HepG2 (cell line): ENCODE measurements at regions not wholly inside any gene's neighbourhood (a gene's known extent, or its start where the extent isn't known, plus 50 kb on each side); places are given as distances from the start of the nearest gene placed in this dataset.
"Not testable (repeated sequence)": the region's sequence is repeated elsewhere in the genome, so short reads cannot be mapped to it uniquely, and the experiment has no call there.

Experiments used
- ATAC-seq: fragments of 200-7000 bp; cut with Tn5 transposase; 3 replicates; pipeline ENCODE4 v1.9.1; 2020; ENCODE audit warnings: mild to moderate bottlenecking, moderate library complexity
- BruUV-seq: library from RNA; stranded (reverse); fragments of 400-500 nt; replicated peaks from 2 replicates; lab custom pipeline; 2021; lab: Mats Ljungman, UMichigan
- CTCF ChIA-PET: fragments of 300-600 bp; formaldehyde crosslinking; extraction: SDS; loops from one replicate; lab custom pipeline; 2021; ENCODE audit warnings: low total read pairs, inconsistent platforms, low intra/inter-chr PET ratio; lab: Yijun Ruan, JAX
- POLR2A ChIA-PET: fragments of 350-600 bp; sonication (Branson Sonifier 250); formaldehyde crosslinking; loops from one replicate; lab custom pipeline; 2020; ENCODE audit warnings: antibody characterized with exemption, inconsistent platforms; lab: Yijun Ruan, JAX
- DNase-seq: peaks from one replicate; pipeline ENCODE4 v3.0.0-alpha.2; 2015; ENCODE audit warnings: low spot score
- FAIRE-seq: peaks from 3 replicates; lab custom pipeline; 2011; peaks lifted over from hg19 to GRCh38; lab: Jason Lieb, UNC
- H2AFZ ChIP-seq: one replicate; pipeline ENCODE4 v1.6.1; 2011; ENCODE audit warnings: low read length, inconsistent platforms
- H3K27ac ChIP-seq: fragments of 300-600 bp; 3 replicates; pipeline ENCODE4 v1.8.0; 2011; ENCODE audit warnings: mixed run types, mild to moderate bottlenecking, mixed read lengths, low read length, inconsistent platforms; ENCODE audit not compliant: insufficient read depth; ENCODE audit errors: extremely low read length
- H3K27me3 ChIP-seq, 2 experiments: fragments of 200-600 bp in 1 of 2; 2 replicates in 1 of 2; 3 replicates in 1 of 2; pipeline versions ENCODE4 v1.6.0 to v1.8.0; 2011; ENCODE audit warnings: low read length in 2 of 2, mild to moderate bottlenecking in 2 of 2, moderate library complexity in 2 of 2, inconsistent platforms in 1 of 2; ENCODE audit not compliant: insufficient read depth in 2 of 2, control insufficient read depth in 1 of 2
- H3K36me3 ChIP-seq, 2 experiments: fragments of 200-600 bp in 1 of 2; replicated peaks in 1 of 2; 2 replicates in 1 of 2; 3 replicates in 1 of 2; pipeline versions ENCODE4 v1.5.1 to v1.8.0; 2011; ENCODE audit warnings: low read length in 2 of 2, inconsistent platforms in 1 of 2; ENCODE audit not compliant: insufficient read depth in 2 of 2, control insufficient read depth in 1 of 2
- H3K4me1 ChIP-seq: 2 replicates; pipeline ENCODE4 v1.5.1; 2012; ENCODE audit warnings: low read length, inconsistent platforms; ENCODE audit not compliant: insufficient read depth
- H3K4me2 ChIP-seq: 2 replicates; pipeline ENCODE4 v1.6.0; 2011; ENCODE audit warnings: low read depth, low read length, inconsistent platforms
- H3K4me3 ChIP-seq, 3 experiments: fragments of 200-600 bp in 1 of 3; sonication (generic), shearing (Covaris generic) in 1 of 3; replicated peaks in 1 of 3; 2 replicates each; pipeline ENCODE4 v1.5.1; 2011 to 2016; ENCODE audit warnings: low read length in 3 of 3, inconsistent platforms in 2 of 3, low read depth in 2 of 3, mild to moderate bottlenecking in 2 of 3, control low read depth in 1 of 3, mixed read lengths in 1 of 3; ENCODE audit not compliant: insufficient read depth in 1 of 3
- H3K79me2 ChIP-seq: one replicate; pipeline ENCODE4 v1.6.1; 2011; ENCODE audit warnings: low read length, inconsistent platforms; ENCODE audit not compliant: insufficient read depth
- H3K9ac ChIP-seq: 2 replicates; pipeline ENCODE4 v1.6.0; 2011; ENCODE audit warnings: mild to moderate bottlenecking, low read depth, low read length, inconsistent platforms; ENCODE audit not compliant: insufficient read depth
- H3K9me3 ChIP-seq: 2 replicates; pipeline ENCODE4 v1.5.1; 2012; ENCODE audit warnings: mild to moderate bottlenecking, low read length
- H4K20me1 ChIP-seq: 2 replicates; pipeline ENCODE4 v1.6.0; 2011; ENCODE audit warnings: inconsistent platforms, mild to moderate bottlenecking, low read length, moderate library complexity; ENCODE audit not compliant: insufficient read depth
- ARNT2 ChIP-seq: sonication (generic); formaldehyde crosslinking; IDR thresholded peaks from 2 replicates; pipeline ENCODE4 v1.8.0; 2022; ENCODE audit warnings: mild to moderate bottlenecking, low read depth, missing genetic modification reagents, moderate library complexity
- CEBPB ChIP-seq: IDR thresholded peaks from 2 replicates; pipeline ENCODE4 v1.6.1; 2011; ENCODE audit warnings: low read depth, low read length, improper control_type of control experiment, borderline replicate concordance
- CERS6 ChIP-seq: sonication (generic); formaldehyde crosslinking; IDR thresholded peaks from 2 replicates; pipeline ENCODE4 v1.5.0; 2020; ENCODE audit warnings: missing genetic modification reagents
- MAFF ChIP-seq: IDR thresholded peaks from 2 replicates; pipeline ENCODE4 v1.6.1; 2011; ENCODE audit warnings: low read depth, low read length, improper control_type of control experiment
- MAFG ChIP-seq: sonication (generic); formaldehyde crosslinking; IDR thresholded peaks from 2 replicates; pipeline ENCODE4 v1.5.1; 2020; ENCODE audit warnings: mild to moderate bottlenecking, missing genetic modification reagents
- NFE2L2 ChIP-seq: fragments of 150-350 bp; IDR thresholded peaks from 2 replicates; pipeline ENCODE4 v1.6.1; 2014; ENCODE audit warnings: low read length
- NFYB ChIP-seq: sonication (generic); formaldehyde crosslinking; IDR thresholded peaks from 2 replicates; pipeline ENCODE4 v1.4.0; 2020; ENCODE audit warnings: missing genetic modification reagents
- TGIF2 ChIP-seq: IDR thresholded peaks from 2 replicates; pipeline ENCODE4 v1.6.1; 2016; ENCODE audit warnings: control low read depth, missing compliant biosample characterization
- ZFX ChIP-seq: sonication (generic); formaldehyde crosslinking; IDR thresholded peaks from 2 replicates; pipeline ENCODE4 v1.4.0; 2020; ENCODE audit warnings: mild to moderate bottlenecking, low read depth, missing genetic modification reagents, moderate library complexity
- ZNF207 ChIP-seq: fragments of 450-650 bp; IDR thresholded peaks from 2 replicates; pipeline ENCODE4 v1.6.1; 2016; ENCODE audit warnings: antibody characterized with exemption, borderline replicate concordance
- ZNF431 ChIP-seq: sonication (generic); formaldehyde crosslinking; IDR thresholded peaks from 2 replicates; pipeline ENCODE4 v1.9.0; 2022; ENCODE audit warnings: missing genetic modification reagents, low read depth, mild to moderate bottlenecking, borderline replicate concordance
- ZNF460 ChIP-seq: sonication (generic); formaldehyde crosslinking; IDR thresholded peaks from 2 replicates; pipeline ENCODE4 v1.5.1; 2020; ENCODE audit warnings: missing genetic modification reagents, mild to moderate bottlenecking, borderline replicate concordance
- ZNF549 ChIP-seq: sonication (generic); formaldehyde crosslinking; IDR thresholded peaks from 2 replicates; pipeline ENCODE4 v1.5.0; 2020; ENCODE audit warnings: missing genetic modification reagents
- ZNF567 ChIP-seq: sonication (generic); formaldehyde crosslinking; IDR thresholded peaks from 2 replicates; pipeline ENCODE4 v1.8.1; 2023; ENCODE audit warnings: mild to moderate bottlenecking, missing genetic modification reagents, borderline replicate concordance
- ZNF652 ChIP-seq: IDR thresholded peaks from 2 replicates; pipeline ENCODE4 v1.6.1; 2016; ENCODE audit warnings: low read depth, borderline replicate concordance
- ZNF841 ChIP-seq: sonication (generic); formaldehyde crosslinking; IDR thresholded peaks from 2 replicates; pipeline ENCODE4 v1.8.1; 2023; ENCODE audit warnings: missing genetic modification reagents, borderline replicate concordance
- ZNF850 ChIP-seq: sonication (generic); formaldehyde crosslinking; conservative IDR thresholded peaks from 2 replicates; pipeline ENCODE4 v1.9.0; 2021; ENCODE audit warnings: mild to moderate bottlenecking, missing genetic modification reagents
- WGBS: methylation state at CpG from one replicate; pipeline ENCODE4 v1.1.6; 2017; ENCODE audit warnings: low lambda C conversion rate; 5-methylcytosine and 5-hydroxymethylcytosine counted together
- in situ Hi-C: cut with HindIII; loops from 2 replicates; pipeline ENCODE4 v1.10.0; 2017; ENCODE audit warnings: low pct_unique_long_range_greater_than_20kb; ENCODE audit not compliant: extremely low pct_ligation_motif_present
- intact Hi-C: fragments of 100-400 bp; cut with micrococcal nuclease; formaldehyde crosslinking; loops from one replicate; pipeline ENCODE4 v1.10.0; 2022; ENCODE audit not compliant: unreplicated experiment

GRCh38 chr2:175786471-175787124, 215.5 kb downstream of the LNPK start (continued):
- TF ChIP-seq ZNF652 (CRISPR knock-in tag) (no peak), ZNF207 (no peak), NFYB (CRISPR knock-in tag) (no peak)

GRCh38 chr2:175777337-175777736, 224.7 kb downstream of the LNPK start:
- H3K4me2 ChIP-seq, in situ Hi-C loops, H3K79me2 ChIP-seq, H3K27me3 ChIP-seq, FAIRE-seq, H3K9me3 ChIP-seq, intact Hi-C loops, CTCF ChIA-PET, BruUV-seq, H3K4me1 ChIP-seq, H4K20me1 ChIP-seq, POLR2A ChIA-PET, DNase-seq, H3K36me3 ChIP-seq, H3K27ac ChIP-seq, H3K4me3 ChIP-seq, H3K9ac ChIP-seq, H2AFZ ChIP-seq, ATAC-seq: not testable (repeated sequence)
- WGBS: 44% methylated on average over 2 of the region's 2 CpGs
- peak; percentile 89; the same call in 1 of the 2 replicates for TF ChIP-seq ZNF431 (CRISPR knock-in tag)

- no peaks in the 10 kb centered on the region for H4K20me1 ChIP-seq
- CTCF ChIA-PET: no interaction called here
- no peak for TF ChIP-seq ARNT2 (CRISPR knock-in tag)
- peak; percentile 97 for TF ChIP-seq NFE2L2
- no peak for TF ChIP-seq ZNF567 (CRISPR knock-in tag)
- no peak for TF ChIP-seq ZFX (CRISPR knock-in tag)
- TF ChIP-seq MAFG: peak; percentile 30; the same call in 1 of the 2 replicates
- no peak for TF ChIP-seq ZNF549 (CRISPR knock-in tag)
- no peak for TF ChIP-seq TGIF2 (CRISPR knock-in tag)
- peak; percentile 98 for TF ChIP-seq MAFF
- no peak for TF ChIP-seq CEBPB
- no peak for TF ChIP-seq CERS6 (CRISPR knock-in tag)
- no peak for TF ChIP-seq ZNF460 (CRISPR knock-in tag)
- TF ChIP-seq ZNF850 (CRISPR knock-in tag): no peak
- TF ChIP-seq ZNF841 (CRISPR knock-in tag): no peak
Observed at GRCh38 chr2:175769200-175769599, 232.9 kb downstream of the LNPK start.

More at GRCh38 chr2:175769200-175769599, 232.9 kb downstream of the LNPK start:
- BruUV-seq: no TSS peak
- WGBS: 56% methylated on average over 1 of the region's 1 CpG
- peaks cover 13% of the 10 kb centered on the region; the same call in 1 of the 2 replicates for H3K4me1 ChIP-seq
- FAIRE-seq: no peak
- no peak overlapping the region for H3K4me3 ChIP-seq
- no peaks in the 10 kb centered on the region for H3K27me3 ChIP-seq
- no peak overlapping the region for H3K27ac ChIP-seq
- no peak overlapping the region for H3K9ac ChIP-seq
- H3K79me2 ChIP-seq: no peaks in the 10 kb centered on the region
- POLR2A ChIA-PET: no interaction called here
- in situ Hi-C loops: no loop called here
- H3K36me3 ChIP-seq: no peaks in the 10 kb centered on the region
- H3K4me2 ChIP-seq: no peak overlapping the region
- peaks cover 9% of the 10 kb centered on the region; the same call in 1 of the 2 replicates for H3K9me3 ChIP-seq
- DNase-seq: no peak
- no peak for ATAC-seq
- intact Hi-C loops: loop anchor here (5.0 kb wide), 1 partner anchor 202 kb away; no protein-coding TSS in a partner anchor
- H2AFZ ChIP-seq: no peak overlapping the region
